IMR-90 (cell line): ENCODE measurements at regions not wholly inside any gene's neighbourhood (a gene's known extent, or its start where the extent isn't known, plus 50 kb on each side); places are given as distances from the start of the nearest gene placed in this dataset.

ENCODE experiments used
- ATAC-seq: fragments of 200-7000 bp; cut with Tn5 transposase; 2 replicates; pipeline ENCODE4 v1.9.1; 2020; ENCODE audit warnings: low read depth, mild to moderate bottlenecking, moderate library complexity
- BruUV-seq: library from RNA; stranded (reverse); fragments of 400-500 nt; replicated peaks from 2 replicates; lab custom pipeline; 2021; lab: Mats Ljungman, UMichigan
- CTCF ChIA-PET: fragments of 300-600 bp; formaldehyde crosslinking; extraction: SDS; loops from one replicate; lab custom pipeline; 2021; ENCODE audit warnings: antibody characterized with exemption; lab: Yijun Ruan, JAX
- POLR2A ChIA-PET: fragments of 300-600 bp; sonication (Branson Sonifier 250); formaldehyde crosslinking; loops from one replicate; lab custom pipeline; 2022; ENCODE audit warnings: antibody characterized with exemption; ENCODE audit not compliant: unreplicated experiment; lab: Charles Lee
- DNase-seq: peaks from one replicate; pipeline ENCODE4 v3.0.0; 2013
- H2AFZ ChIP-seq: replicated peaks from 2 replicates; pipeline ENCODE3; 2013; ENCODE audit warnings: low read length, mild to moderate bottlenecking; ENCODE audit not compliant: poor library complexity
- H2AK5ac ChIP-seq: 2 replicates; pipeline ENCODE4 v1.6.1; 2013; ENCODE audit warnings: low read depth, low read length, inconsistent platforms
- H2AK9ac ChIP-seq: replicated peaks from 2 replicates; pipeline ENCODE3; 2013; ENCODE audit warnings: mild to moderate bottlenecking, low read depth, low read length, moderate library complexity; ENCODE audit not compliant: poor library complexity
- H2BK120ac ChIP-seq: 2 replicates; pipeline ENCODE4 v1.6.1; 2013; ENCODE audit warnings: low read depth, low read length, inconsistent platforms
- H2BK15ac ChIP-seq: 3 replicates; pipeline ENCODE4 v1.6.1; 2013; ENCODE audit warnings: low read depth, low read length, inconsistent platforms
- H2BK20ac ChIP-seq: 2 replicates; pipeline ENCODE4 v1.6.1; 2013; ENCODE audit warnings: low read depth, mild to moderate bottlenecking, inconsistent platforms, low read length, moderate library complexity
- H2BK5ac ChIP-seq: 2 replicates; pipeline ENCODE4 v1.6.1; 2013; ENCODE audit warnings: mild to moderate bottlenecking, low read depth, low read length, inconsistent platforms; ENCODE audit not compliant: poor library complexity, severe bottlenecking
- H3K14ac ChIP-seq: replicated peaks from 2 replicates; pipeline ENCODE4 v1.6.1; 2013; ENCODE audit warnings: low read depth, low read length, inconsistent platforms
- H3K18ac ChIP-seq: 2 replicates; pipeline ENCODE4 v1.6.1; 2013; ENCODE audit warnings: low read depth, low read length, control low read depth
- H3K23ac ChIP-seq: 2 replicates; pipeline ENCODE4 v1.6.1; 2013; ENCODE audit warnings: low read depth, low read length, inconsistent platforms
- H3K27ac ChIP-seq: 2 replicates; pipeline ENCODE4 v1.5.1; 2013; ENCODE audit warnings: mild to moderate bottlenecking, control low read depth, low read length; ENCODE audit not compliant: insufficient read depth
- H3K27me3 ChIP-seq: 2 replicates; pipeline ENCODE4 v1.6.1; 2013; ENCODE audit warnings: low read length; ENCODE audit not compliant: control insufficient read depth, insufficient read depth
- H3K36me3 ChIP-seq: 2 replicates; pipeline ENCODE4 v1.6.1; 2013; ENCODE audit warnings: low read length, mixed read lengths; ENCODE audit not compliant: control insufficient read depth, insufficient read depth
- H3K4ac ChIP-seq: 2 replicates; pipeline ENCODE4 v1.6.1; 2013; ENCODE audit warnings: low read depth, low read length, inconsistent platforms
- H3K4me1 ChIP-seq: 2 replicates; pipeline ENCODE4 v1.6.1; 2013; ENCODE audit warnings: low read length, mixed read lengths; ENCODE audit not compliant: control insufficient read depth, insufficient read depth
- H3K4me2 ChIP-seq: 2 replicates; pipeline ENCODE4 v1.6.1; 2013; ENCODE audit warnings: low read depth, mild to moderate bottlenecking, control low read depth, low read length, moderate library complexity
- H3K4me3 ChIP-seq: 2 replicates; pipeline ENCODE4 v1.5.1; 2013; ENCODE audit warnings: low read depth, mild to moderate bottlenecking, control low read depth, low read length, moderate library complexity; ENCODE audit not compliant: insufficient read depth
- H3K56ac ChIP-seq: 2 replicates; pipeline ENCODE4 v1.6.1; 2013; ENCODE audit warnings: low read length, inconsistent platforms; ENCODE audit not compliant: insufficient read depth; ENCODE audit errors: extremely low read depth
- H3K79me1 ChIP-seq, 2 experiments: 2 replicates each; pipeline ENCODE4 v1.6.1; 2013; ENCODE audit warnings: low read length in 2 of 2, inconsistent platforms in 1 of 2, low read depth in 1 of 2
- H3K9ac ChIP-seq: 2 replicates; pipeline ENCODE4 v1.6.1; 2013; ENCODE audit warnings: low read depth, low read length, control low read depth
- H3K9me1 ChIP-seq: 2 replicates; pipeline ENCODE4 v1.6.1; 2013; ENCODE audit warnings: low read length, inconsistent platforms; ENCODE audit not compliant: insufficient read depth
- H3K9me3 ChIP-seq: 2 replicates; pipeline ENCODE4 v1.6.1; 2013; ENCODE audit warnings: low read length; ENCODE audit not compliant: control insufficient read depth, insufficient read depth
- H4K20me1 ChIP-seq: 2 replicates; pipeline ENCODE4 v1.6.1; 2013; ENCODE audit warnings: low read length, inconsistent platforms; ENCODE audit not compliant: insufficient read depth
- H4K5ac ChIP-seq: 2 replicates; pipeline ENCODE4 v1.6.1; 2013; ENCODE audit warnings: mild to moderate bottlenecking, low read depth, low read length, control low read depth
- H4K8ac ChIP-seq, 2 experiments: 2 replicates each; pipeline ENCODE4 v1.6.1; 2013; ENCODE audit warnings: low read depth in 2 of 2, low read length in 2 of 2, control low read depth in 1 of 2, inconsistent platforms in 1 of 2
- H4K91ac ChIP-seq: 2 replicates; pipeline ENCODE4 v1.6.1; 2013; ENCODE audit warnings: low read depth, low read length, inconsistent platforms; ENCODE audit not compliant: insufficient read depth
- BHLHE40 ChIP-seq: fragments of 150-350 bp; IDR thresholded peaks from 2 replicates; pipeline ENCODE4 v1.6.1; 2016; ENCODE audit warnings: mild to moderate bottlenecking, low read depth, low read length
- CEBPB ChIP-seq: IDR thresholded peaks from 2 replicates; pipeline ENCODE4 v1.6.1; 2012; ENCODE audit warnings: low read depth, low read length, improper control_type of control experiment
- CHD1 ChIP-seq: IDR thresholded peaks from 2 replicates; pipeline ENCODE4 v1.6.1; 2012; ENCODE audit warnings: low read depth, low read length, improper control_type of control experiment
- ELK1 ChIP-seq: fragments of 150-350 bp; IDR thresholded peaks from 2 replicates; pipeline ENCODE4 v1.6.1; 2016; ENCODE audit warnings: low read depth, mild to moderate bottlenecking, low read length, moderate library complexity, borderline replicate concordance
- FOS ChIP-seq: fragments of 150-350 bp; IDR thresholded peaks from 2 replicates; pipeline ENCODE4 v1.6.1; 2016; ENCODE audit warnings: low read depth, low read length
- MAZ ChIP-seq: IDR thresholded peaks from 2 replicates; pipeline ENCODE4 v1.6.1; 2012; ENCODE audit warnings: low read depth, mild to moderate bottlenecking, low read length, improper control_type of control experiment, moderate library complexity, borderline replicate concordance
- RCOR1 ChIP-seq: IDR thresholded peaks from 2 replicates; pipeline ENCODE4 v1.6.1; 2012; ENCODE audit warnings: mild to moderate bottlenecking, low read length, improper control_type of control experiment; ENCODE audit not compliant: insufficient replicate concordance
- SMC3 ChIP-seq: fragments of 150-350 bp; IDR thresholded peaks from 2 replicates; pipeline ENCODE4 v1.6.1; 2016; ENCODE audit warnings: low read depth, mild to moderate bottlenecking, antibody characterized with exemption, low read length, moderate library complexity
- WGBS, 2 experiments: methylation state at CpG; one replicate each; pipeline versions ENCODE4 v1.1.5 to v1.1.7; 2013; ENCODE audit warnings: missing lambda C conversion rate in 2 of 2; ENCODE audit not compliant: insufficient read length in 1 of 2; ENCODE audit errors: extremely low coverage in 2 of 2; 5-methylcytosine and 5-hydroxymethylcytosine counted together
- dilution Hi-C: fragments of 300-500 bp; cut with HindIII; formaldehyde crosslinking; loops from one replicate; pipeline ENCODE4 v1.14.3; 2018; ENCODE audit warnings: low sequenced_read_pairs; ENCODE audit not compliant: unreplicated experiment
- in situ Hi-C: fragments of 300-500 bp; cut with MboI; formaldehyde crosslinking; loops from 3 replicates; pipeline ENCODE4 v1.14.3; 2019; ENCODE audit warnings: low sequenced_read_pairs, inconsistent platforms, mixed read lengths
- intact Hi-C: fragments of 100-400 bp; cut with micrococcal nuclease; formaldehyde crosslinking; loops from 2 replicates; pipeline ENCODE4 v1.10.0; 2022

- no peaks in the 10 kb centered on the region for H3K79me1 ChIP-seq
- dilution Hi-C loops, result no loop called here
- H3K56ac ChIP-seq, result no peak overlapping the region
- H4K5ac ChIP-seq, result no peak overlapping the region
- H3K27ac ChIP-seq, result no peak overlapping the region
- no peak overlapping the region for H3K18ac ChIP-seq
- no peaks in the 10 kb centered on the region for H3K9me1 ChIP-seq
- H2BK5ac ChIP-seq, result no peak overlapping the region
- WGBS, 2 experiments, result no CpG with 5 or more reads among the region's 3 CpGs
- ChIA-PET CTCF (no interaction called here), POLR2A (no interaction called here)
- H3K36me3 ChIP-seq, result no peaks in the 10 kb centered on the region
- no peak overlapping the region for H2BK120ac ChIP-seq
- H3K9me3 ChIP-seq, result no peaks in the 10 kb centered on the region
- H3K4ac ChIP-seq, result no peak overlapping the region
- no peaks in the 10 kb centered on the region for H4K20me1 ChIP-seq
- H4K8ac ChIP-seq, result no peak overlapping the region
- H4K91ac ChIP-seq, result no peak overlapping the region
- H3K4me2 ChIP-seq, result no peak overlapping the region
- TF ChIP-seq SMC3, result no peak
- TF ChIP-seq MAZ, result no peak
- no peak for TF ChIP-seq ELK1
- TF ChIP-seq FOS, result no peak
- TF ChIP-seq CHD1, result no peak
- TF ChIP-seq RCOR1, result no peak
- TF ChIP-seq BHLHE40, result no peak
- no peak for TF ChIP-seq CEBPB
- no peak for DNase-seq
- H2AK9ac ChIP-seq, result no peak overlapping the region
- BruUV-seq, result no TSS peak
- intact Hi-C loops, result no loop called here
- in situ Hi-C loops, result no loop called here
- no peak overlapping the region for H2AFZ ChIP-seq
- no peak overlapping the region for H3K9ac ChIP-seq
- no peak overlapping the region for H3K4me3 ChIP-seq
- H3K23ac ChIP-seq, result no peak overlapping the region
- H2BK20ac ChIP-seq, result no peak overlapping the region
- no peak for ATAC-seq
- H3K4me1 ChIP-seq, result no peaks in the 10 kb centered on the region
- H2BK15ac ChIP-seq, result no peak overlapping the region
- H2AK5ac ChIP-seq, result no peak overlapping the region
- H3K14ac ChIP-seq, result no peak overlapping the region
- no peaks in the 10 kb centered on the region for H3K27me3 ChIP-seq
Measured at GRCh38 chrX:120775959-120776358, 99.7 kb downstream of the CT47B1 start.
